Upper lobe of left lung (tissue), 6 donors: ENCODE measurements at regions not wholly inside any gene's neighbourhood (a gene's known extent, or its start where the extent isn't known, plus 50 kb on each side); places are given as distances from the start of the nearest gene placed in this dataset.

Experiments used
- ATAC-seq, 2 donors: fragments of 200-7000 bp; cut with Tn5 transposase; one replicate each; pipeline ENCODE4 v1.9.1; 2022; ENCODE audit warnings: mild to moderate bottlenecking in 2 of 2, moderate library complexity in 2 of 2; ENCODE audit not compliant: low FRiP score in 2 of 2
- DNase-seq, 2 donors: peaks; one replicate each; pipeline ENCODE4 v3.0.0-alpha.2; 2019 to 2020
- H3K27ac ChIP-seq, 4 donors: fragments of 200-600 bp; sonication (generic); one replicate each; pipeline ENCODE4 v1.5.1; 2016 to 2019
- H3K27me3 ChIP-seq, 4 donors: fragments of 200-600 bp; sonication (generic); one replicate each; pipeline ENCODE4 v1.5.1; 2017 to 2019
- H3K36me3 ChIP-seq, 4 donors: fragments of 200-600 bp; sonication (generic); one replicate each; pipeline ENCODE4 v1.5.1; 2016 to 2019
- H3K4me1 ChIP-seq, 4 donors: fragments of 200-600 bp; sonication (generic); one replicate each; pipeline ENCODE4 v1.5.1; 2018 to 2019
- H3K4me3 ChIP-seq, 4 donors: fragments of 200-600 bp; sonication (generic); one replicate each; pipeline ENCODE4 v1.5.1; 2017 to 2019; ENCODE audit warnings: mild to moderate bottlenecking in 2 of 4, moderate library complexity in 1 of 4
- H3K9me3 ChIP-seq, 4 donors: fragments of 200-600 bp; sonication (generic); one replicate each; pipeline ENCODE4 v1.5.1; 2018 to 2019
- EP300 ChIP-seq, 4 donors: sonication (generic); formaldehyde crosslinking; IDR thresholded peaks; one replicate each; pipeline ENCODE4 v1.5.1; 2017; ENCODE audit warnings: antibody characterized with exemption in 4 of 4, control low read depth in 2 of 4
- POLR2A ChIP-seq, 4 donors: fragments of 450-650 bp; IDR thresholded peaks; one replicate each; pipeline ENCODE4 v1.5.1; 2016 to 2017; ENCODE audit warnings: antibody characterized with exemption in 4 of 4, mild to moderate bottlenecking in 2 of 4
- POLR2AphosphoS5 ChIP-seq, 2 donors: sonication (generic); formaldehyde crosslinking; IDR thresholded peaks; one replicate each; pipeline ENCODE4 v1.5.1; 2017; ENCODE audit warnings: antibody characterized with exemption in 2 of 2
- WGBS, 2 donors: methylation state at CpG; one replicate each; pipeline ENCODE4 v1.1.5; 2017 to 2018; 5-methylcytosine and 5-hydroxymethylcytosine counted together
- TF ChIP-seq, protein P1 (sequence below), 6 experiments: fragments of 450-650 bp in 4 of 6; fragments of 200-600 bp in 2 of 6; sonication (generic) in 2 of 6; IDR thresholded peaks; one replicate each; pipeline ENCODE4 v1.5.1; 2016 to 2019; ENCODE audit warnings: antibody characterized with exemption in 6 of 6
- donor health status: DM: no; HTN: no; CAD: no; lungs with moderate emphysema.
- donor health status: DM: no; HTN: yes; CAD: no; lungs with severe emphysema.

DNA sequence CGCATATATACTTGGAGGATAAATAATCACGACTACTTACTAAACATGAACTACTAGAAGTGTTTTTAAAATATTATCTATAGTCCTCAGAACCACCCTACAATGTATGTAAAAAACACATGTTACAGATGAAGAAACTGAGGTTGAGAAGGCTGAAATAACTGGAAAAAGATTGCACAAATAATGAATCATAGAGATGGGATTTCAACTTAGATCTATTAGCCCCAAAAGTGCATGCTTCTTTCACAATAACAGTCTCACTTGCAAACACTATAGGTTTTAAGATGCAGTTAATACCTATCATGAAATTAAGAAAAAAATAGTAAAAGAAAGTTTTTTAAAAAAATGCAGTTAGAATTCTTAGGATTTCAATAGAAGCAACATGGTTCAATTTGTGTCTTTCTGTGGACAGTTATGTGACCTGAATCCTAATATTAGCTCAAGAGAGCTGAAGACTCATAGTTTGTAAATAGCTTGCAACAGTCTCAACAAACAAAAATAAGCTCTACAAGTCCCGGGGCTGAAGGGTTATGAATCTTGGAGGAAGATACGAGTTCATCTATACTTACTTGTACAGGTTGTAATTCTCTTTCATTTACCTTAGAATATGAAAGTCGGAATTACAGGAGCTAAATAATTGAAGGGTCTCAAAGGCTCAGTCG lies 58.6 kb upstream of the NTPCR start:
- Histone ChIP-seq H3K9me3 (peaks cover 0 to 4% (median 0%) of the 10 kb centered on the region in 4 donors), H3K27ac (no peak overlapping the region), H3K36me3 (no peaks in the 10 kb centered on the region), H3K27me3 (no peaks in the 10 kb centered on the region), H3K4me3 (no peak overlapping the region), H3K4me1 (no peaks in the 10 kb centered on the region)
- ATAC-seq (no peak), DNase-seq (no peak)
- whole genome bisulfite sequencing, 2 donors: 89 to 91% methylated on average over 6 of the region's 6 CpGs
- no peak for TF ChIP-seq POLR2AphosphoS5 (IDR thresholded peaks at IDR 0.05)
- TF ChIP-seq POLR2A (IDR thresholded peaks at IDR 0.05): no peak
- TF ChIP-seq EP300 (IDR thresholded peaks at IDR 0.05): no peak
- TF ChIP-seq, protein P1, sequence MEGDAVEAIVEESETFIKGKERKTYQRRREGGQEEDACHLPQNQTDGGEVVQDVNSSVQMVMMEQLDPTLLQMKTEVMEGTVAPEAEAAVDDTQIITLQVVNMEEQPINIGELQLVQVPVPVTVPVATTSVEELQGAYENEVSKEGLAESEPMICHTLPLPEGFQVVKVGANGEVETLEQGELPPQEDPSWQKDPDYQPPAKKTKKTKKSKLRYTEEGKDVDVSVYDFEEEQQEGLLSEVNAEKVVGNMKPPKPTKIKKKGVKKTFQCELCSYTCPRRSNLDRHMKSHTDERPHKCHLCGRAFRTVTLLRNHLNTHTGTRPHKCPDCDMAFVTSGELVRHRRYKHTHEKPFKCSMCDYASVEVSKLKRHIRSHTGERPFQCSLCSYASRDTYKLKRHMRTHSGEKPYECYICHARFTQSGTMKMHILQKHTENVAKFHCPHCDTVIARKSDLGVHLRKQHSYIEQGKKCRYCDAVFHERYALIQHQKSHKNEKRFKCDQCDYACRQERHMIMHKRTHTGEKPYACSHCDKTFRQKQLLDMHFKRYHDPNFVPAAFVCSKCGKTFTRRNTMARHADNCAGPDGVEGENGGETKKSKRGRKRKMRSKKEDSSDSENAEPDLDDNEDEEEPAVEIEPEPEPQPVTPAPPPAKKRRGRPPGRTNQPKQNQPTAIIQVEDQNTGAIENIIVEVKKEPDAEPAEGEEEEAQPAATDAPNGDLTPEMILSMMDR (IDR thresholded peaks at IDR 0.05): no peak

DNA sequence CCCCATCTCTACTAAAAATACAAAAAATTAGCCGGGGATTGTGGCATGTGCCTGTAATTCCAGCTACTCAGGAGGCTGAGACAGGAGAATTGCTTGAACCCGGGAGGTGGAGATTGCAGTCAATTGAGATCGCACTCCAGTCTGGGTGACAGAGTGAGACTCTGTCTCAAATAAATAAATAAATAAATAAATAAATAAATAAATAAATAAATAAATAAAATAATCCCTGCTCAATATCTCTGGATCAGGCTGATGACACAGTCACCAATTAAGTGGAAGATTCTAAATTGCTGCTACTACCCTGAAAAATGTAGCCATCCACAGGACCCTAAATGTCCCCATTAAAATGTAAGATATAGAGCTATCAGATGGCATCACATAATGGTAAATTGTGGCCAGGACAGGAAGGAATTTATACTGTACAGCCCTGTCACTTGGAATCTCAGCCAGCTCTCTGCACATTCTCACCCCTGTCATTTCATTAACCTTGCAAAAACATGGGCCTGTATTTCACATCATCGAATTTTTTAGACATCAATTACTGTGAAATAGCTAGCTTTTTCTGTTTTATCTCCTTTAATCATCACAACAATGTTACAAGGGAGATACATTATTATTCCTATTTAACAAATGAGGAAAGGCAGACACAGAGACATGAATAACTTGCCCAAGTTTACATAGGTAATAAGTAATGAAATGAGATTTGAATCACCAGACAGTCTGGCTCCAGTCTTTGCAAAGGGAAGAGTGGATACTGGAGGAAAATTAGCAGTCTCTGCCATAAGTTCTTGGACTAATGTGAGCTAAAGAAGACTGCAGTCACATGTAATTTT lies 56.7 kb upstream of the NTPCR start:
- no peaks in the 10 kb centered on the region for H3K36me3 ChIP-seq
- no peak overlapping the region for H3K27ac ChIP-seq
- H3K4me3 ChIP-seq: no peak overlapping the region
- TF ChIP-seq, protein P1 (IDR thresholded peaks at IDR 0.05): no peak
- TF ChIP-seq POLR2AphosphoS5 (IDR thresholded peaks at IDR 0.05) (no peak), POLR2A (IDR thresholded peaks at IDR 0.05) (no peak), EP300 (IDR thresholded peaks at IDR 0.05) (no peak)
- ATAC-seq: no peak
- H3K9me3 ChIP-seq: peaks cover 0 to 4% (median 0%) of the 10 kb centered on the region in 4 donors
- H3K4me1 ChIP-seq: no peaks in the 10 kb centered on the region
- WGBS, 2 donors: 88 to 94% methylated on average over 4 of the region's 4 CpGs
- H3K27me3 ChIP-seq: no peaks in the 10 kb centered on the region
- no peak for DNase-seq

DNA sequence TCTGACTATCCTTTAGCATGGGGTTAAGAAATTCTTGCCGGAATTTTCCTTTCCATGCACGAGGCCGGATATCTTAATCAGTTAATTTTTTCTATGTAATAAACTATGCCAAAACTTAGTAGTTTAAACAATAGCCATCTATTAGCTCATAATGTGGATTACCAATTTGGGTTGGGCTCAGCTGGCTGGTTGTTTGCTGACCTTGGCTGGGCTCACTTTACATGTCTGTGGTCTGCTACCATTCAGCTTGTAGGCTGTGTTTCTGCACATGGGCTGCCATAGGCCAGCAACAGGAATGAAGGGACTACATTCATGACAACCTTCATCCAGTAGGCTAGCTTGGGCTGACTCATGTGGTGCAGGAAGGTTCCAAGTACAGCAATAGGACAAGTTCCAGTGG lies 56.0 kb upstream of the NTPCR start:
- no peaks in the 10 kb centered on the region for H3K36me3 ChIP-seq
- H3K4me1 ChIP-seq: no peaks in the 10 kb centered on the region
- peaks cover 0 to 4% (median 0%) of the 10 kb centered on the region in 4 donors for H3K9me3 ChIP-seq
- no peak for ATAC-seq
- no peak overlapping the region for H3K27ac ChIP-seq
- H3K4me3 ChIP-seq: no peak overlapping the region
- no peak for DNase-seq
- H3K27me3 ChIP-seq: no peaks in the 10 kb centered on the region
- no peak for TF ChIP-seq POLR2A (IDR thresholded peaks at IDR 0.05)
- TF ChIP-seq POLR2AphosphoS5 (IDR thresholded peaks at IDR 0.05): no peak
- TF ChIP-seq, protein P1 (IDR thresholded peaks at IDR 0.05): no peak
- TF ChIP-seq EP300 (IDR thresholded peaks at IDR 0.05): no peak
- WGBS, 2 donors: 84 to 95% methylated on average over 3 of the region's 3 CpGs

DNA sequence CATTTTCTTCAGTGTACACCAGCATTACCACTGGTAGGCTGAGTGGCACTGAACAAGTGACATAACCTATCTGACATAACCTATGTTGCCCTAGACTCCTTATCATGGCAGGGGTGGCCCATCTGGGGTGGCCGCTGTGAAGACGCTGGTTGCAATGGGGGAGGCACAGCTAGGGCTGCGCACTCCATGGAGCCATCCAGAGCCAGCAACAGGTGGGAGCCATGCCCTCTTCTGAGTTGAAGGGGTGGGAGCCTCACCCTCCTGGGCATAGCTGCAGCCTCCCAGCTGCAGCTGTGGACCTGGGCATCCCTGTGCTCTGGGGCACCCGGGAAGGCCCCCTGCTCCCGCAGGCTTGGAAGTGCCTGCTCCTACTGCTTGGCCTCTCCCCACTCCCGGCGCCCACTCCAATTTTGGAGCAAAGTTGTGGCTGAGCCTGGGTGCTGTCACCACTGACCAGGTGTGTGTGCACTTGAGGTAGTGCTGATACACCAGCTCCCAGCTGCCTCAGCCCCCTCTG lies 52.4 kb upstream of the NTPCR start:
- Histone ChIP-seq H3K4me3 (no peak overlapping the region), H3K27me3 (no peaks in the 10 kb centered on the region), H3K27ac (no peak overlapping the region), H3K9me3 (peaks cover 0 to 4% (median 0%) of the 10 kb centered on the region in 4 donors), H3K36me3 (no peaks in the 10 kb centered on the region), H3K4me1 (peaks cover 0 to 6% (median 2%) of the 10 kb centered on the region in 4 donors)
- 94% methylated on average over 2 to 7 of the region's 7 CpGs for WGBS, 2 donors
- DNase-seq (peak in 1 of 2 donors; percentile 55), ATAC-seq (no peak)
- TF ChIP-seq EP300 (IDR thresholded peaks at IDR 0.05) (no peak), POLR2AphosphoS5 (IDR thresholded peaks at IDR 0.05) (no peak), POLR2A (IDR thresholded peaks at IDR 0.05) (no peak)
- TF ChIP-seq, protein P1 (IDR thresholded peaks at IDR 0.05): no peak
